ENCODE measurements at regions not wholly inside any gene's neighbourhood (a gene's known extent, or its start where the extent isn't known, plus 50 kb on each side); places are given as distances from the start of the nearest gene placed in this dataset.

- no peak for DNase-seq
Measured at GRCh38 chr9:14427419-14427818, 113.5 kb upstream of the NFIB start.

- no peak for DNase-seq
Measured at GRCh38 chr9:14424983-14425382, 111.0 kb upstream of the NFIB start.

- DNase-seq: no peak
Measured at GRCh38 chr9:14424289-14424688, 110.3 kb upstream of the NFIB start.

- DNase-seq: no peak
Measured at GRCh38 chr9:14423815-14424261, 109.9 kb upstream of the NFIB start.

- no peak for DNase-seq
Measured at GRCh38 chr9:14421291-14421690, 107.3 kb upstream of the NFIB start.

- no peak for DNase-seq
Measured at GRCh38 chr9:14418941-14419937, 105.3 kb upstream of the NFIB start.

- DNase-seq: no peak
Measured at GRCh38 chr9:14418301-14418940, 104.5 kb upstream of the NFIB start.

- DNase-seq: no peak
Measured at GRCh38 chr9:14417237-14417636, 103.3 kb upstream of the NFIB start.

- DNase-seq: no peak
Measured at GRCh38 chr9:14415947-14416346, 102.0 kb upstream of the NFIB start.

GRCh38 chr9:14413812-14414211 lies 99.9 kb upstream of the NFIB start:
- DNase-seq: no peak

- no peak for DNase-seq
Measured at GRCh38 chr9:14412775-14413174, 98.8 kb upstream of the NFIB start.

GRCh38 chr9:14406463-14406862 lies 92.5 kb upstream of the NFIB start:
- DNase-seq: no peak

- DNase-seq: no peak
Measured at GRCh38 chr9:14405176-14405706, 91.3 kb upstream of the NFIB start.

- no peak for DNase-seq
Measured at GRCh38 chr9:14403081-14403480, 89.1 kb upstream of the NFIB start.

- DNase-seq: no peak
Measured at GRCh38 chr9:14402583-14402982, 88.6 kb upstream of the NFIB start.

- DNase-seq: no peak
Measured at GRCh38 chr9:14401911-14402310, 88.0 kb upstream of the NFIB start.

- no peak for DNase-seq
Measured at GRCh38 chr9:14400658-14400995, 86.7 kb upstream of the NFIB start.

- no peak for DNase-seq
Measured at GRCh38 chr9:14399756-14400657, 86.1 kb upstream of the NFIB start.

- no peak for DNase-seq
Measured at GRCh38 chr9:14398473-14398872, 84.5 kb upstream of the NFIB start.

GRCh38 chr9:14396171-14396570 lies 82.2 kb upstream of the NFIB start:
- no peak for DNase-seq

- no peak for DNase-seq
Measured at GRCh38 chr9:14395317-14396082, 81.6 kb upstream of the NFIB start.

GRCh38 chr9:14393418-14393817 lies 79.5 kb upstream of the NFIB start:
- no peak for DNase-seq

All from stimulated activated CD4-positive, alpha-beta T cell treated with anti-CD3 and anti-CD28 coated beads, Interleukin-4, amount 100 ng/mL, for 24 hours (primary cell).